ENCODE measurements at regions not wholly inside any gene's neighbourhood (a gene's known extent, or its start where the extent isn't known, plus 50 kb on each side); places are given as distances from the start of the nearest gene placed in this dataset.

DNA sequence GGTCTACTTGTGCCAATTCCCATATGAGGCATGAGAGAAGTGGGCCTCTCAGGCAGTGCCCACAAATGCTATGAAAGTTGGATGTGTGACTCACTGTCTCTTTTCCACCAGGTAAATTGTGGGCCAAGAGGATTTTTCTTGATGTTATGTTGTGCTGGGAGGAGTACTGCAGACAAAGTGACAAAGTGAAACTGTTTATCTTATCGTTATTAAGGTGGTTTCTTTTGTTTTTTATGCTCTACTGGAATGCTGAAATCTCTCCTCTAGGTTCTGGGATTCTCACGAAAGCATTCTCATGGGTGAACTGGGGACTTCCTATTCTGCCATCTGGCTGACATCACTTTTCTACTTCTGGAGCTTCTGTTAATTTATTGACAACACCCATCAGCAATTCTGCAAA, 919.6 kb upstream of the EPHA6 start:
- TF ChIP-seq, protein P1, sequence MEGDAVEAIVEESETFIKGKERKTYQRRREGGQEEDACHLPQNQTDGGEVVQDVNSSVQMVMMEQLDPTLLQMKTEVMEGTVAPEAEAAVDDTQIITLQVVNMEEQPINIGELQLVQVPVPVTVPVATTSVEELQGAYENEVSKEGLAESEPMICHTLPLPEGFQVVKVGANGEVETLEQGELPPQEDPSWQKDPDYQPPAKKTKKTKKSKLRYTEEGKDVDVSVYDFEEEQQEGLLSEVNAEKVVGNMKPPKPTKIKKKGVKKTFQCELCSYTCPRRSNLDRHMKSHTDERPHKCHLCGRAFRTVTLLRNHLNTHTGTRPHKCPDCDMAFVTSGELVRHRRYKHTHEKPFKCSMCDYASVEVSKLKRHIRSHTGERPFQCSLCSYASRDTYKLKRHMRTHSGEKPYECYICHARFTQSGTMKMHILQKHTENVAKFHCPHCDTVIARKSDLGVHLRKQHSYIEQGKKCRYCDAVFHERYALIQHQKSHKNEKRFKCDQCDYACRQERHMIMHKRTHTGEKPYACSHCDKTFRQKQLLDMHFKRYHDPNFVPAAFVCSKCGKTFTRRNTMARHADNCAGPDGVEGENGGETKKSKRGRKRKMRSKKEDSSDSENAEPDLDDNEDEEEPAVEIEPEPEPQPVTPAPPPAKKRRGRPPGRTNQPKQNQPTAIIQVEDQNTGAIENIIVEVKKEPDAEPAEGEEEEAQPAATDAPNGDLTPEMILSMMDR (conservative IDR thresholded peaks at IDR 0.05; ENCODE audit: low read depth, low read length): no peak
- TF ChIP-seq EZH2 (IDR thresholded peaks at IDR 0.05; ENCODE audit: borderline replicate concordance, low read depth, low read length, poor library complexity, severe bottlenecking): no peak

Data from A673 (cell line).